Osteocyte (in vitro differentiated cells): ENCODE measurements at regions not wholly inside any gene's neighbourhood (a gene's known extent, or its start where the extent isn't known, plus 50 kb on each side); places are given as distances from the start of the nearest gene placed in this dataset.

Experiments
- DNase-seq: peaks from one replicate; pipeline ENCODE4 v3.0.0; 2021; ENCODE audit warnings: mixed read lengths; ENCODE audit not compliant: unreplicated experiment; ENCODE audit errors: extremely low spot score
- H3K27ac Mint-ChIP-seq: one replicate; pipeline ENCODE4 v1.8.0; 2021; ENCODE audit warnings: mild to moderate bottlenecking, mixed read lengths; ENCODE audit not compliant: unreplicated experiment
- H3K27me3 Mint-ChIP-seq: one replicate; pipeline ENCODE4 v1.8.0; 2021; ENCODE audit warnings: mixed read lengths; ENCODE audit not compliant: unreplicated experiment
- H3K36me3 Mint-ChIP-seq: one replicate; pipeline ENCODE4 v1.8.0; 2021; ENCODE audit warnings: mixed read lengths; ENCODE audit not compliant: unreplicated experiment
- H3K4me1 Mint-ChIP-seq: one replicate; pipeline ENCODE4 v1.8.0; 2021; ENCODE audit warnings: mixed read lengths; ENCODE audit not compliant: unreplicated experiment
- H3K4me3 Mint-ChIP-seq: one replicate; pipeline ENCODE4 v1.8.0; 2021; ENCODE audit warnings: mild to moderate bottlenecking, moderate library complexity, mixed read lengths; ENCODE audit not compliant: unreplicated experiment
- H3K9me3 Mint-ChIP-seq: one replicate; pipeline ENCODE4 v1.8.0; 2021; ENCODE audit warnings: mixed read lengths; ENCODE audit not compliant: unreplicated experiment
- CTCF ChIP-seq: fragments of 200-600 bp; sonication (generic); IDR thresholded peaks from 2 replicates; pipeline ENCODE4 v1.5.0; 2021; ENCODE audit warnings: antibody characterized with exemption, mild to moderate bottlenecking, moderate library complexity

- Mint-ChIP-seq H3K4me3 (no peak overlapping the region), H3K27ac (no peak overlapping the region), H3K36me3 (no peaks in the 10 kb centered on the region), H3K27me3 (no peaks in the 10 kb centered on the region), H3K4me1 (no peaks in the 10 kb centered on the region), H3K9me3 (peaks cover 29% of the 10 kb centered on the region)
- no peak for TF ChIP-seq CTCF
- no peak for DNase-seq
Observed at GRCh38 chr1:4515727-4516289, 138.6 kb upstream of the AJAP1 start.

- TF ChIP-seq CTCF, result no peak
- Mint-ChIP-seq H3K9me3 (peaks cover 34% of the 10 kb centered on the region), H3K4me3 (no peak overlapping the region), H3K36me3 (no peaks in the 10 kb centered on the region), H3K27ac (no peak overlapping the region), H3K27me3 (no peaks in the 10 kb centered on the region), H3K4me1 (no peaks in the 10 kb centered on the region)
- DNase-seq, result no peak
Observed at GRCh38 chr1:4516596-4516995, 137.8 kb upstream of the AJAP1 start.

- H3K27me3 Mint-ChIP-seq, result no peaks in the 10 kb centered on the region
- no peaks in the 10 kb centered on the region for H3K36me3 Mint-ChIP-seq
- peaks cover 27% of the 10 kb centered on the region for H3K9me3 Mint-ChIP-seq
- no peak for TF ChIP-seq CTCF
- H3K4me3 Mint-ChIP-seq, result no peak overlapping the region
- H3K4me1 Mint-ChIP-seq, result no peaks in the 10 kb centered on the region
- no peak overlapping the region for H3K27ac Mint-ChIP-seq
- DNase-seq, result no peak
Observed at GRCh38 chr1:4517186-4517954, 137.0 kb upstream of the AJAP1 start.

- Mint-ChIP-seq H3K36me3 (no peaks in the 10 kb centered on the region), H3K4me3 (no peak overlapping the region)
Observed at GRCh38 chr1:4518621-4519020, 135.8 kb upstream of the AJAP1 start.

More at GRCh38 chr1:4518621-4519020, 135.8 kb upstream of the AJAP1 start:
- TF ChIP-seq CTCF, result no peak
- no peak for DNase-seq
- Mint-ChIP-seq H3K9me3 (peaks cover 39% of the 10 kb centered on the region), H3K4me1 (no peaks in the 10 kb centered on the region), H3K27me3 (no peaks in the 10 kb centered on the region), H3K27ac (no peak overlapping the region)
